Stimulated activated CD8-positive, alpha-beta memory T cell treated with anti-CD3 and anti-CD28 coated beads, Interleukin-7, amount 100 ng/mL, for 4 hours (primary cell): ENCODE measurements at regions not wholly inside any gene's neighbourhood (a gene's known extent, or its start where the extent isn't known, plus 50 kb on each side); places are given as distances from the start of the nearest gene placed in this dataset.

ENCODE experiments used
- DNase-seq, 2 donors: peaks; one replicate each; pipeline ENCODE4 v3.0.0-alpha.2; 2020; ENCODE audit warnings: low read depth in 2 of 2

DNA sequence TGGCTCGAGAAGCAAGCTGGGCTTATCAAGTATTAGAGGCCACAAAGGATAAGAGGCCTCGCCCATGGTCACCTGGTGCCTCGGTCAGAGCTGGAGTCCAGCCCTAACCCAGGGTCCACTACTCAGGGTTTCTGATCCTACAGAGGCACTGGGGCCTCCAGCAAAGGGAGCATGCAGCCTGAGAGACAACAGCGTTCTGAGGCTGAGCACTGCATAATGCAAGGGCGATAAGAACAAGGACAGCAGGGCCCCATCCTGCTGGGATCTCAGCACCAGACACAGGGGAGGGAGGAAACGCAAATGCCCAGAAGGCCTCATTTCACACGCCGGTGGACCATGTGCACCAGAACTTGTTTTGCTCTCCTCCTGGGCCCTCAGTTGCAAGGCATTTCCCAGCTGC, 63.0 kb downstream of the C5orf15 start:
- DNase-seq = no peak

DNA sequence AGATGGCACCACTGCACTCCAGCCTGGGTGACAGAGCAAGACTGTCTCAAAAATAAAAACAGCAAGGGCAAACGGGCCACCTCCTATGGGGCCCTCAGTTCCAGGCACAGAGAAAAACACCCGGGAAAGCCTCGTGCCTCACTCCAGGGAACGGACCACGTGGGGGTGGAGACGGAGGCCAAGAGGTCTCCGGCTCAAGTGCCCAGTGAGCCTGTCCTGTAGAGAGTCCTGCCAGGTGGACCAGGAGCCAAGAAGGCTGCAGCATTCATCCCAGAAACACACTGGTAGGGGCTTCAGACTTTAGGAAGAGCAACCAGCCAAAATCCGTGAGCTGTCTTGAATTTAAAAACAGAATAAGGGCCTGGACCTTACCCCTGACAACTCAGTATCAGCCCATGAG, 63.8 kb downstream of the C5orf15 start:
- no peak for DNase-seq

DNA sequence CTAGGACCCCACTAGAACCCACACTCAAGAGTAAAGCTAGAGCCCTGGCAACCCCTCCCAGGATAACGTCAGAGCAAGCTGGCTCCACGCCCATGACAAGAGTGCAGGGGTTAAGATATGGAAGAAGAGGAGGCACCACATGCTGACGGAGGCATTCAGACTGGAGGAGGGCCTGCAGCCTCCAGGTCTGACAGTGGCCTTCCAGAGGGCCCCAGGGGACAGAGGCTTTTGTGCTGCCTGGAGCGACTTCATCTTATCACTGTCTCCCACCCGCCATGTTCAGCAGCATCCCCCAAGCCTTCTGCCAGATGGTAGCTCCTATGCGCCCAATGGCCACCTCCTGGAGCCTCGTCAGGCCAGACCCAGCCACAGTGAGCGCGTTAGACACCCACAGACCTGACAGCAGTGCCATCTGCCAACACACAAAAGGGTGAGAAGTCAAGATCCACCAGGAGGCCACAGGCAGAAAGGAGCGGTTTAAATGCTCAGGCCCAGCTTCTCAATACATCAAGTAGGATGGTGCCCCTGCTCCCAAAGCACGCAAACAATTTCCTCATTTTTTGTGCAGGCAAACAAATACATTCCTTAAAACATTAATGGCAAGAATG, 65.8 kb downstream of the C5orf15 start:
- DNase-seq = no peak

DNA sequence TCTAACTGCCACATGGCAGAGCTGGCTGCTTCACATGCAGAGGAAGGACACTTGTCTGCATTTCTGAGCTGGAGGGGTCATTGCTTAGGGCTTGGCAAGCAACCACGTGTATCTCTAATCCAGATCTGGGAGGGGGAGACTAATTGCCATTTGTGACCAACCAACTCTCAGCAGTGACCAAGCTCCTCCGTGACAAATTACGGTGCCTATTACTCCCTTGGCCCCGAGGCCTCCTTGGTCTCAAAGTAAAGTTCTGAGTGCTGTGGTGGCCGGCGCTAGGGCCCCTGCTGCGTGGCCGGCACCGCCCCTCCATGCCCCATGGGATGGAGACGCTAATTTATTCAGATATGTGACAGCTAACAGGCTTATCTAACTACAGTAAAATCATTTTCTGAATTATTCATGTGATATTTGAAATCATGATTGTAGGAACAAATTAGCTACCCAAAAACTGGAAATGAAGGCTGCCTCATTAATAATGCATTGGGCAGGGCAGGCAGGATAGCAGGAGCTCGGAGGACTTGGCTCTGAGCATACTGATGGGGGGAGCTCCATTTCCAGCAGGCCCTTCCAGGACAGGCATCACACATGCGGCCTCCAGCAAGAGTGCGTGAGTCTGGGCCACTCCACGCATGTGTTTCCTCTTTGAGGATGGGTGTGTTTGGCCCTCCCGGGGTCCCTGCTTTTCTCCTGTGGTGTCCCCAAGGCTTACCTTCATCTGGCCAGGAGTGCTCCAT, 67.7 kb downstream of the C5orf15 start:
- DNase-seq = no peak

DNA sequence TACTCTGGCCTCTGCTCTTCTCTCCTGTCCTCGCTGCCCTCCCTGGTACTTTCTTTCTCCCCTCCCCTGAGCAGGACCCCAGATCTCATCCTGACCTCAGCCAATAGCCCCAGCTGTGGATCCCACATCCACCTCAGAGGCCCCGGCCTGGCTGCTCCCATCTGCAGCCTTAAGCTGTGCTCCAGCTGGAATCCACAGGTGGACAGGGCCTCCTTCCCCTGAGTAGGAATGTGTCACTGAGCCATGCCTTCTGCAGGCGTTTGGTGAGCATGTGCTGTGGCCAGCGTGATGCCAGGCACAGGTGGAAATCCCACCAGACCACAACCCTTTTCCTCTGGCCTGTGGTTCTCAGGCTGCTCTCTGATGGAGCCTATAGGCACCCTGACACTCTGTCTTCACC, 68.9 kb downstream of the C5orf15 start:
- no peak for DNase-seq

DNA sequence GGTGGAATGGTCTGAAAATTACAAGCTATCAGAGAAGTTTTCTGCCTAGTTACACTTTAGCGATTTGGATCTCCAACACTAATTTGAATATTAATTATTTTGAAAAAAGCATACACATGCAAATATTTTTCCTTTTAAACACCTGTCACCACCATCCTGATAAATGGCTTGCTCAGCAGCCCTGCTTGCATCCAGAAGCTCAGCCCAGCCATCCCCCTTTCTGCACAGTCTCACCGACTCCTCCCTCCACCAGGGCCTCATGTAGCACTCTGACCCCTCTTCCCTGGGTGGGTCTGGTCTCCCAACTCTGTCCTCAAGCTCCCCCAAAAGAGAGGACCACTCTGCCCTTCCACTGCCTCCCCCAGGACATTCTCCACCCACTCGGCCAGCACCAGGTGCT, 70.0 kb downstream of the C5orf15 start:
- no peak for DNase-seq

DNA sequence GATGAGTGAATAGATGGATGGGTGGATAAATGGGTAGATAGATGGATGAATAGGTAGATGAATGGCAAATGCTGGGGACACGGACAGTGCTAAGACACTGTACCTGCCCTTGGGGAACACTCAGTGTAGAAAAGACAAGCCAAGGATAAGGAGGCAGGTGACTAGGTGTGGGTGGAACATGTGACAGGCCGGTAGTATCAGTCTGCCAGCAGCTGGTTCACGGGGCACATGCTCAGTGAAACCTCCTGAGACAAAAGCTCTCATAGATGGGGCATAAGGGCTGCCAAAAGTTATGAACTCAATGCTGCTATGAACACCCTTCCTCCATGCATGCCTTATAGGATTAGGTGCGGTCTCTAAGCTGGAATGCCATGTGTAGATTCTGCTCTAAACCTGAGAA, 71.0 kb downstream of the C5orf15 start:
- no peak for DNase-seq

DNA sequence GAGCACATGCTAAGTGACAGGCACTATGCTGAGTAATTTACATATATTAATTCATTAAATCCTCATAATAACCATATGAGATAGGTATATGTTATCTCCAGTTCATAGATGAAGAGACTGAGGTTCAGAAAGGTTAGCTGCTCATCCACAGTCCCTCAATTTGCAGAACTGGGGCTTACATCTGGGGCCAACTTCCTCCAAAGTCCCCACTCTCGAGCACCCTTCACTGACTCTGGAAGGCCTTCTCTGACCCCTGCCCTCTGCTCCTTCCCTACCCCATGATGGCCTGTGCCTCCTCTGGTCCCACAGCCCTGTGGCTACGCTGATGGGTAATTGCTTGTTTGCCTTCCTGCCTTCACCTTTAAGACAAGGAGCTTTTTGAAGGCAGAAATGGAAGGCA, 71.6 kb downstream of the C5orf15 start:
- DNase-seq = no peak

DNA sequence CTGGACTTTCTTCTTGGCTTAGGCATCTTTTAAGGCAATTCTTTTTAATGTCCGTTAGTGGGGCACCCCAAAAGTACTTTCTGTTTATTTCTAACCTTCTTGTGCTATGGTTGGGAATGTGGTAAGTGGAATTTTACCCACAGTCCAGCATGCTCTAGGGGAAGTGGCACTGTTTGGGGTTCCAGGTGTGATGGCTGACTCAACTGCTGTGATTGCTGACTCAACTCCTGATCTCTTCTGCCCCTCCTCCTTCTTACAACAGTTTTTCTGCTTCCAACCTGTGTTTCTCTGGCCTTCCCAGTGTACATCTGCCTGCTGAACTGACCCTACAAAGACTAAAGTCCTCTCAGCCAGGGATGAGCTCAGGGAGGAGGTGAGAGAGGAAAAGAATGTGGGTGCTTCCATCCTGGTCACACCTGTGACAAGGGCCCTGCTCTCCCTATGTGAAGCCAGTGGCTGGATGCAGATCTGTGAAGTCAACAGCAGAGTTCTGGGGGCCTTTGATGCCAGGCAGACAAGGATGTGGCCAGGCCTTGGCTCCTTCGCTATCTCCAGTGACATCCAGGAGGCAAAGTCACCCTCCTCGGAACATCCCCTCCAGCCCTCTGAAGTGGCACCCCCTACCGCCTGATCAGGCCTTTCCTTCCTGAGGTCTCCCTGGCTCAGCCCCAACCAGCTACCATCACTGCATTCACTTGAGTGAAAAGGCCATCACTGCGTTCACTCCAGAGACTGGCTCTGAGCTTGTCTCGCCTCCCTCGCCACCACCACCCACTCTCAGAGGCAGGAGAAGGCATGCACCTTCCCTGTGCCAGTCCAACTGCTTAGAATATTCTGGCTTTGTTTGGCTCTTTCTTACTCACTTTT, 72.2 kb downstream of the C5orf15 start:
- DNase-seq = no peak

DNA sequence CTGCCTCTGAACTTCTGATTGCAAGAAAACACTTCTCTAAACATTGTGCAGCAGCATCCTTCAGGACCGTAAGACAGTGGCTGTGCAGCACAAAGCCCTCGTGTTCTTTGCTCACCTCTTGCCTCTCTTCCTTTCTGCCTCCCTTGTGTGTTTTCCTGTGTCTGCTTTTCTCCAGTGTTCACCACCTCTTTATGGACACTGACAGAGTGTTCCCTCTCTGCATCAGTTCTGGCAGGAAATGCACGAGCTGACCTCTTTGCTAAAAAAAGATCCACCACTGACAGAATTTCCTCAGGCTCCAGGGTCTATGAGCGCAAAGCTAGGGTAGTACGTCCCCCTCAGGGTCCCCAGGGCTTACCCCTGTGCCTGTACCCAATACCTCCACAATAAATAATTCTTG, 74.3 kb downstream of the C5orf15 start:
- DNase-seq = no peak

DNA sequence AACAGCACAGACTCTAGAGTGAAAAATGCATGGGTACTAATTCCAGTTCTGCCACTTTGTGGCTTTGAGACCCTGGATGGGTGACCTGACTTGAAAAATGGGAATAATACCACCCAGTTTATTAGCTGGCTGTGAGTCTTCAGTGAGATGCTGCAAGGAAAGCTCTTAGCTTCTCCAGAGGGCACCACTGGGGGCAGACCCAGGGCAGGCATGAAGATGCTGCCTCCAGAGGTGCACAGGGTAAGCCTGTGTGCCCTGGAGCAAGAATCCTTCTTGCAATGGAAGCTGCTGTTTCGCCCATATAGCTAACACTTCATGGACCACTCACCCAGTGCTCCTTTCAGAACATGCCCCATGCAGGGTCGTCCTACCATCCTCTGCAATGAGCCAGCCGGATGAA, 75.7 kb downstream of the C5orf15 start:
- no peak for DNase-seq

DNA sequence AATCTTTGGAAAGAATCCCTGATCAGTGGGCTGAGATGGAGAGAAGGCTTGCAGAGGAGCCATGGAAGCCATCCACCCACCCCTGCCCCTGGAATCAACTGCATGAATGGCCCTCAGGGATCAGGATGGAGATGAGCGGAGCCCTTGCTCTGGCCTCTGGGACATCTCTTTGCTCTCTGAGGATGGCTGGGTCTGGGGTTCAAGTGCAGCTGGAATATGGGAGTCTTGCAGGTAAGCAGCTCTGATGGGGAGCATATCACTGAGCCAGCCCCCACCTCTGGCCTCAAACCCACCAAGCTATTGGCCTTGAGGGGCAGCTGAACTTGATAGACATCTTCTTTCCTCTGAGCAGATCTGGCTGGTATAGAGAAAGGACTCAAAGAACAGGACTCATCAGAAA, 76.1 kb downstream of the C5orf15 start:
- DNase-seq = no peak

DNA sequence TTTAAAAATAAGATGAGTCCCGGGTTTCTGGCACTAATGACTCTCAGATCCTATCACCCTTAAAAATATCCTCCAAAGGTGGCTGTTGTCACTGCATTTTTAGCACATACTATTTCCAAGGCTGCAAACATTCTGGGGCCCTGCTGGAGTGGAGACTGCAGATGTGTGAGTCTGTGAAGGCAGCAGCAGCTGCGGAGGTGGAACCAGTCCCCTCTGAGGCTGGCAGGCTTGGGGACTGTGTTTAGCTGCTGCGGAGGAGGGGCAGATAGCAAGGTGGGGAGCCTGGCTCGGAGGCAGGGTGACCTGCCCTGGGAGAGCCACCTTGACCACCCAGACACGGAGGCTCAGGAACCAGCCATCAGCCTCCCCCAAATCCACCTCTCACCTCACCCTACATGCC, 77.0 kb downstream of the C5orf15 start:
- DNase-seq = no peak

DNA sequence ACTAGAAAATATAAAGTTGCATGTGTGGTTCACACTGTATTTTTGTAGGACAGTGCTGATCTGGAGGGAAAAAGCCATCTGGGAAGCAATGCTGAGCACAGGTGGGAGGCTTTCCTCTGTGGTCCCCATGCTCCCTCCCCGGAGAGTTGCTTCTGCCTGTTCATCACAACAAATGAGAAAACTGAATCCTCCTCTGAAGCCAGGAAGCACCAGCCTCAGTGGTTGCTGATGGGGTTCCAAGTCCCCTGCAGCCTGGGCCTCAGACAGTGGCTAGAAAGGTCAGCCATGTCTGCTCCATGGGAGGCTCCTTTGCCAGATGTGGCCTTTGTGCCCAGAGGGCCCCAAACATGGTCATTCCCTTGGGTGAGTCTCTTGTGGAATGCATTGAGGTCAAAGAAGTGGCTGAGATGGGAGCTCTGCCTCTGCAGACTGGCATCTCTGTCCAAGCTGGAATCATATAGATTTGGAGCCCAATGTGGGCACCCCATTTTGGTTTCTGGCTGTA, 77.6 kb downstream of the C5orf15 start:
- DNase-seq = no peak

DNA sequence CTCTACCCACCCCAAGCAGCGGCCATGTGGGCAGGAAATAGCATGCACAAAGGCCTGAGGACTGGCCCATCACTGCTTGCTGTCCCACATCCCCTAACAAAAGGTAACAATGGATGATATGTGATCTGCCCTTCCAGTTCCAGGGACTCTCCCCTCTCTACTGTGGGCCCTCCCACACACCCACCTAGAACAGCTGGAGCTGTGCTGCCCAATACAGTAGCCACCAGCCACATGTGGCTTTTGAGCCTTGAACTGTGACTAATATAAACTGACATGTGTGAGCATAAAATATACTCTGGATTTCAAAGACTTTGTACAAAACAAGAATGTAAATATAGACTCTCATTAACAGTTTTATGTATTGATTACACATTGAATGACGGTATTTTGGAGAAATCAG, 78.1 kb downstream of the C5orf15 start:
- DNase-seq = no peak

DNA sequence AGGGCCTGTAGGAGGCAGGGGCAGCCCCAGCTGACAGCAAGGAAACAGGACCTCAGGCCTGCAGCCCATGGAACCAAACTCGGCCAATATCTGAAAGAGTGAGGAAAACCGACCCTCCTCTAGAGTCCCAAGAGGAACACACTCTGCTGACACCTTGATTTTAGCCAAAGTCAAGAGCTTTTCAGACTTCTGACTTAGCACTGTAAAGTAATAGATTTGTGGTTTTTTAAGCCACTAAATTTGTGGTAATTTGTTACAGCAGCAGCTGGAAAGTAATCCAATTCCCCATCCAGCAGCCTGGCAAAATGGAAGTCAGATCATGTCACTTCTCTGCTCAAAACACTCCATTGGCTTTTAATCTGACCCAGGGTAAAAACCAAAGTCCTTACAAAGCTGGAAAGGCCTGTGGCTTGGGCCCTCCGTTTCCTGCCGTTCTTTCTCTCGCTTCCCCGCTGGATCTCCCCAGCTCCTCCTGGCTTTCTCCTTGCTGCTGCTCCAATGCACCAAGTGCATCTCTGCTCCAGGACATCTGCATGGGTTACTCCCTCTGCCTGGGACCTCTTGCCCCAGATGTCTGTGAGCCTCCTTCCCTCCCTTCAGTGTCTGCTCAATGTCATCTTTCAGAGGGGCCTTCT, 79.0 kb downstream of the C5orf15 start:
- DNase-seq = no peak

DNA sequence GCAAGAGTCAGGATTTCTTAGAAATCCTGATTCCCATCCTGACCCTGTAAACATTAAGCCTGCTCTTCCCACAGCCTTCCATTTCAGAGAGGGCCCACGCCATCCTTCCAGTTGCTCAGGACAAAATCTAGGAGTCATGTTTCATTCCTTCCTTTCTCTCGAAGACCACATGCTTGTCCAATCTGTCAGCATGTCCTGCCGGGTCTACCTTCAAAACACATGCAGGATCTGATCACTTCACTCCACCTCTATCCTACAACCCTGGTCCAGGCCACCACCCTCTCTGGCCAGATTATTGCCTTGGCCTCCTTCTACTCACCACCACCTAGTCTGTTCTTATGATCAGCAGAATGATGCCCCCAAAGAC, 79.8 kb downstream of the C5orf15 start:
- DNase-seq = no peak

DNA sequence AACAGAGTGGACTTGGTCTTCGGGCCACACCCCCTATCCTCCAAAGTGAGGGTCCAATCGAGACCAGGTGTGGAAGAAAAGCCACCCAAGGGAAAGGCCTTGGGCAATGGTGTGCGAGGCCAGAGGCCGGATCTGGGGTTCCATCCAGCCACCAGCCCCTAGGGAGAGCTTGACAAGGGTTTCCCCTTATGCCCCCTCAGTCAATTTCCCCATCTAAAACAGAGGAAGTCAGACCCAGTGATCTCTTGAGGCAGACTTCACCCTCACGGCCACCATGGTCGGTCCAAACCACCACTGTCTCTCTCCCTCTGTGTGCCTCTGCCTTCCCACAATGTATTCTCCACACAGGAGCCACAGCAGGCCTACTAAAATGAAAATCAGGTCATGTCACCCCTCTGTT, 82.9 kb downstream of the C5orf15 start:
- DNase-seq = no peak

DNA sequence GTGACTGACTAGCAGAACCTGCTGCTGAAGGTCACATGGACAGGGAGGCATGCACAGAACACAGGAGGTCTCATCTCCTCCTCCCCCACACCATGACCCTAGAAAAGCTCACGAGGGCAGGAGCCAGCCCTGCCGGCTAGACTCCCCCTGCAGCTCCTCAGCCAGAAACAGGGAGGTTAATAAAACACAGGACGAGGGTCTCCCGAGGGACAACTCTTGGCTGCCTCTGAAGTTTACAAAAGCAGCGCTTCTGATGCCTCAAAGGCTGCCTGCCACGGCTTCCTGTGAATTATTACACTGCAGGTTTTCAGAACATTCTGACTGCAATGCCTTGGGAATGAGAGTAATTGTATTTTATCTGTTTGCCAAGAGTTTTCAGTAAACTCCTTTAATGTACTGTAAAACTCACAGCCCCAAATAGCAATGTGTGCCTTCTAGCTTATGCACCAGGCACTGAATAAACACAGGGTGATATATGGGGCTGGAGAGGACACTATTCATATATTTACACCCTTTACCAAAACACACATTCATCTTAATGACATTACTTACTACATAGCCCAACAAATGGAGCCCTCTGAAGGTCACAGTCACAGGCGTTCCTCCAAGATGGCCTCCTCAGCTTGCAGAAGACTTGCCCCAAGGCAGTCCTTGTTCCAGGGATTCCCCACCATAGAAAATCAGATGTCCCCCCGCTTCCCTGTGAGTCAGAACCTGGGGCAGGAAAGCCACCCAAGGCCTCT, 83.7 kb downstream of the C5orf15 start:
- DNase-seq = no peak

DNA sequence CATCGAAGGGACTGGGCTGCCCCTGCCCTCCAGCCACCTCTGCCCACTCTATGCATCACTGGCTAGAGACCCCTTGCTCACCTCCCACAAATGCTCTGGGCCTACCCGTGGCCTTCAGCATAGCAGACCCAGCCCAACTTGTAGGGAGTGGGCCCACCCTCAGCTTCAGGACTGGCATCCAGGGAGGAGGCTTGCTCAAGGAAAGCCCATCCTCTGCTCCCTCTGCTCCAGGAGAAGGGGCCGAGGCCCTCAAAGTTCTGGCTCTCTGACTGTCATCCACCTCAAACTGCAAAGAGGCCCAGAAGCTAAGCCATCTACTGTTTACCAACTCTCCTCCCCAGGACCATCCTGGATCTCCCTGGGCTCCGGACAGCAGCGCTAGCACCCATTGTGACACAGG, 84.5 kb downstream of the C5orf15 start:
- DNase-seq = no peak

DNA sequence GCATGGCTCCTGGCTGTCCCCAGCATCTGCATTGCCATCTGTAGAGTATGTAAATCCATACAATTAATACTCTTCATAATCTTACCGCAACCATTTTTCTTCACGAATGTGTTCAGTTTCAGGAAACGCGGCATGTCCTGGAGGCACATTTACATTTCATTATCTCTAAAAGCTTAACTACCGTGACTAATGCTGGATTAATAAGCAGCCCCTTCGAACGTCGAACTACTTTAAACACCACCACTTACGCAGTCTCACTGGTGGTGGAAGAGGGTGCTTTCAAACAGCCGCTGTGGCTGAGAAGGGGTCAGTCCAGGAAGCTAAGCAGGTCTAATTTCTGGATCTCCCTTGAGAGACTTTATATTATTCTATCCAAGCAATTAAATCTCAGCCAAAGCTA, 85.6 kb downstream of the C5orf15 start:
- no peak for DNase-seq

DNA sequence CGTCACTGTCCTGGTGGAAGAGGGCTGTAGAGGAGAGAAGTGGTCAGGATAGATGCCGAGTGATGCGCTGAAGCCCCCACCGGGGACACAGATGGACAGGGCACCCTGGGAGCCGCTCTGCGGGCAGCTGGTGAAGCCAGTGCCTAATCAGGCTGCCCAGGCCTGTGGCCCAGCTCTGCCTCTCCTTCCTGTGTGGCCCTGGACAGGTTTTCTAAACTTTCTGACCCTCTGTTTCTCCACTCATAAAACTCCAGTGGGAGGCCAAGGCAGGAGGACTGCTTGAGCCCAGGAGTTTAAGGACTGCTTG, 86.1 kb downstream of the C5orf15 start:
- DNase-seq = no peak
